A549 (cell line): ENCODE measurements at regions not wholly inside any gene's neighbourhood (a gene's known extent, or its start where the extent isn't known, plus 50 kb on each side); places are given as distances from the start of the nearest gene placed in this dataset.

ENCODE experiments used
- ATAC-seq, 2 experiments: fragments of 200-7000 bp in 1 of 2; fragments of >200 bp in 1 of 2; cut with Nextera tagmentation in 1 of 2; cut with Tn5 transposase in 1 of 2; 3 replicates each; pipeline versions ENCODE4 v1.8.0 to v1.9.1; 2018 to 2020; ENCODE audit warnings: mild to moderate bottlenecking in 1 of 2, moderate library complexity in 1 of 2
- CTCF ChIA-PET: fragments of 300-600 bp; sonication (Branson Sonifier 250); formaldehyde crosslinking; extraction: SDS; loops from one replicate; lab custom pipeline; 2021; ENCODE audit warnings: antibody characterized with exemption, inconsistent platforms; lab: Yijun Ruan, JAX
- POLR2A ChIA-PET: fragments of 350-600 bp; formaldehyde crosslinking; extraction: SDS; loops from one replicate; lab custom pipeline; 2021; ENCODE audit warnings: antibody characterized with exemption, inconsistent platforms; lab: Yijun Ruan, JAX
- DNase-seq, 2 experiments: peaks; one replicate each; pipeline versions ENCODE4 v3.0.0 to v3.0.0-alpha.2; 2011 to 2016; ENCODE audit warnings: low read depth in 1 of 2, low spot score in 1 of 2
- FAIRE-seq: peaks from 2 replicates; lab custom pipeline; 2011; peaks lifted over from hg19 to GRCh38; lab: Jason Lieb, UNC
- H3K27ac ChIP-seq, 2 experiments: fragments of >200 bp; sonication (Bioruptor Twin); formaldehyde crosslinking; 3 replicates each; pipeline ENCODE4 v1.5.1; 2016 to 2017
- H3K4me1 ChIP-seq: fragments of >200 bp; sonication (Bioruptor Twin); formaldehyde crosslinking; 3 replicates; pipeline ENCODE4 v1.6.1; 2016
- H3K4me2 ChIP-seq: fragments of >200 bp; sonication (Bioruptor Twin); formaldehyde crosslinking; 3 replicates; pipeline ENCODE4 v1.6.1; 2016
- H3K4me3 ChIP-seq: fragments of >200 bp; sonication (Bioruptor Twin); formaldehyde crosslinking; 3 replicates; pipeline ENCODE4 v1.5.1; 2016
- H3K9me3 ChIP-seq: fragments of >200 bp; sonication (Bioruptor Twin); formaldehyde crosslinking; 3 replicates; pipeline ENCODE4 v1.6.1; 2016
- BCL3 ChIP-seq: fragments of >200 bp; sonication (Bioruptor Twin); formaldehyde crosslinking; IDR thresholded peaks from 3 replicates; pipeline ENCODE4 v1.6.1; 2016
- CBX8 ChIP-seq: fragments of 200-600 bp; sonication (generic); IDR thresholded peaks from 2 replicates; pipeline ENCODE4 v1.6.1; 2016
- CEBPB ChIP-seq, 2 experiments: fragments of >200 bp in 1 of 2; sonication (Bioruptor Twin) in 1 of 2; formaldehyde crosslinking in 1 of 2; IDR thresholded peaks; 2 replicates each; pipeline ENCODE4 v1.6.1; 2012 to 2016
- CHD4 ChIP-seq: fragments of 200-600 bp; sonication (generic); IDR thresholded peaks from 2 replicates; pipeline ENCODE4 v1.6.1; 2016; ENCODE audit warnings: antibody characterized with exemption, mild to moderate bottlenecking, borderline replicate concordance
- EHMT2 ChIP-seq: fragments of 200-600 bp; sonication (generic); IDR thresholded peaks from 2 replicates; pipeline ENCODE4 v1.6.1; 2016; ENCODE audit warnings: antibody characterized with exemption, low read depth, mild to moderate bottlenecking, moderate library complexity
- FOSB ChIP-seq: fragments of 250-450 bp; sonication (Bioruptor Pico); IDR thresholded peaks from 2 replicates; pipeline ENCODE4 v1.5.0; 2020; ENCODE audit warnings: mild to moderate bottlenecking, moderate library complexity
- HDAC2 ChIP-seq: fragments of 200-600 bp; sonication (generic); IDR thresholded peaks from 2 replicates; pipeline ENCODE4 v1.6.1; 2016
- HEYL ChIP-seq: fragments of 250-450 bp; sonication (Bioruptor Pico); IDR thresholded peaks from 2 replicates; pipeline ENCODE4 v1.8.0; 2021; ENCODE audit warnings: mild to moderate bottlenecking, moderate library complexity
- HOXA7 ChIP-seq: fragments of 250-450 bp; sonication (Bioruptor Pico); IDR thresholded peaks from 2 replicates; pipeline ENCODE4 v1.5.0; 2020; ENCODE audit warnings: mild to moderate bottlenecking, moderate library complexity
- KDM1A ChIP-seq: fragments of 200-600 bp; sonication (generic); IDR thresholded peaks from 2 replicates; pipeline ENCODE4 v1.6.1; 2016; ENCODE audit warnings: low read depth, mild to moderate bottlenecking
- MAFK ChIP-seq: fragments of 450-650 bp; IDR thresholded peaks from 2 replicates; pipeline ENCODE4 v1.6.1; 2014; ENCODE audit not compliant: partially characterized antibody
- MYC ChIP-seq: IDR thresholded peaks from 2 replicates; pipeline ENCODE4 v1.6.1; 2012; ENCODE audit warnings: mild to moderate bottlenecking, inconsistent platforms, low read length, improper control_type of control experiment, borderline replicate concordance
- NFE2L2 ChIP-seq: fragments of 150-350 bp; conservative IDR thresholded peaks from 2 replicates; pipeline ENCODE4 v1.6.1; 2014; ENCODE audit warnings: low read length
- NR3C1 ChIP-seq: fragments of >200 bp; sonication (Bioruptor Twin); formaldehyde crosslinking; IDR thresholded peaks from 3 replicates; pipeline ENCODE4 v1.6.1; 2017
- PHF8 ChIP-seq: fragments of 200-600 bp; sonication (generic); IDR thresholded peaks from 2 replicates; pipeline ENCODE4 v1.6.1; 2016; ENCODE audit warnings: low read depth, mild to moderate bottlenecking, antibody characterized with exemption, moderate library complexity, borderline replicate concordance
- RARB ChIP-seq: fragments of 250-450 bp; sonication (Bioruptor Pico); IDR thresholded peaks from 2 replicates; pipeline ENCODE4 v1.8.0; 2021; ENCODE audit warnings: mild to moderate bottlenecking, moderate library complexity
- RFX5 ChIP-seq: fragments of 450-650 bp; IDR thresholded peaks from 2 replicates; pipeline ENCODE4 v1.7.1; 2014; ENCODE audit warnings: antibody characterized with exemption, mild to moderate bottlenecking, moderate library complexity
- SMC3 ChIP-seq: fragments of >200 bp; sonication (Bioruptor Twin); formaldehyde crosslinking; IDR thresholded peaks from 3 replicates; pipeline ENCODE4 v1.6.1; 2018; ENCODE audit warnings: inconsistent platforms
- SREBF2 ChIP-seq: fragments of 450-650 bp; IDR thresholded peaks from 2 replicates; pipeline ENCODE4 v1.6.1; 2014; ENCODE audit warnings: mild to moderate bottlenecking, moderate library complexity
- ZC3H11A ChIP-seq: fragments of 450-650 bp; IDR thresholded peaks from 2 replicates; pipeline ENCODE4 v1.6.1; 2014; ENCODE audit warnings: antibody characterized with exemption, mild to moderate bottlenecking
- ZFP36 ChIP-seq: fragments of 450-650 bp; IDR thresholded peaks from 2 replicates; pipeline ENCODE4 v1.6.1; 2014; ENCODE audit warnings: borderline replicate concordance; ENCODE audit not compliant: partially characterized antibody
- WGBS: methylation state at CpG from one replicate; pipeline ENCODE4 v1.1.6; 2017; ENCODE audit errors: missing lambda C conversion rate; 5-methylcytosine and 5-hydroxymethylcytosine counted together
- TF ChIP-seq, protein P1 (sequence below): IDR thresholded peaks from 2 replicates; pipeline ENCODE4 v1.6.1; 2012
- TF ChIP-seq, protein P2 (sequence below): fragments of >200 bp; sonication (Bioruptor Twin); formaldehyde crosslinking; IDR thresholded peaks from 2 replicates; pipeline ENCODE4 v1.6.1; 2016
- TF ChIP-seq, protein P3 (sequence below): fragments of 250-450 bp; sonication (Bioruptor Pico); IDR thresholded peaks from 2 replicates; pipeline ENCODE4 v1.5.0; 2020; ENCODE audit warnings: low read depth, mild to moderate bottlenecking, moderate library complexity
- TF ChIP-seq, protein P4 (sequence below): fragments of 450-650 bp; IDR thresholded peaks from 2 replicates; pipeline ENCODE4 v1.6.1; 2014; ENCODE audit warnings: antibody characterized with exemption
- TF ChIP-seq, protein P5 (sequence below): fragments of 150-350 bp; IDR thresholded peaks from 2 replicates; pipeline ENCODE4 v1.6.1; 2014; ENCODE audit warnings: low read depth, mild to moderate bottlenecking, low read length

DNA sequence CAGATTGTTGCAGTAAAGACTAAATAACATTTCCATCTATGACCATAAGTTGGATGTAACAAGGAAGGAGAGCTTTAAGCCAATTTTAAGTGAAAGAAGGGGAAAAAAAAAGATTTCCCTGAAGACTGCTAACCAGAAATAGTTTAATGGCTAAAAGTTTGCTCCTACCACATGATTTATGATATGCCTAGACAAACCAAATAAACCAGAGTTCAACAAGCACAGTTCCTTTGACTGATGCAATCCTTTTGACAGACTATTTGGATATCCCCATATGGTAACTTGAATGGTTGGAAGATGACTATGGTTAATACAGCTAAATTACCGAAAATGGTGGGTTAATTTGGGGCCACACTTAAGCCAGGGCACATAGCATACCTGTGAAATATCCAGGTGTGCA is 338.5 kb downstream of the CETN3 start:
- FAIRE-seq (no peak), ATAC-seq (no peak)

GRCh38 chr5:90066920-90067319 is 342.6 kb downstream of the CETN3 start:
- CTCF ChIA-PET, result no interaction called here

More for the DNA sequence above, 338.5 kb downstream of the CETN3 start:
- ChIA-PET CTCF (no interaction called here), POLR2A (no interaction called here)
- Histone ChIP-seq H3K27ac (no peak overlapping the region), H3K9me3 (no peaks in the 10 kb centered on the region), H3K4me2 (no peak overlapping the region), H3K4me3 (no peak overlapping the region), H3K4me1 (no peaks in the 10 kb centered on the region)
- DNase-seq, result no peak
- WGBS, result 0% methylated on average over 1 of the region's 1 CpG
- TF ChIP-seq MYC (no peak), HDAC2 (no peak), CHD4 (no peak), KDM1A (no peak), MAFK (no peak), NR3C1 (no peak), NFE2L2 (no peak), EHMT2 (no peak), RARB (no peak), PHF8 (no peak), HOXA7 (CRISPR knock-in tag) (no peak)
- TF ChIP-seq, protein P1, sequence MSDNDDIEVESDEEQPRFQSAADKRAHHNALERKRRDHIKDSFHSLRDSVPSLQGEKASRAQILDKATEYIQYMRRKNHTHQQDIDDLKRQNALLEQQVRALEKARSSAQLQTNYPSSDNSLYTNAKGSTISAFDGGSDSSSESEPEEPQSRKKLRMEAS, result no peak
- TF ChIP-seq, protein P2, sequence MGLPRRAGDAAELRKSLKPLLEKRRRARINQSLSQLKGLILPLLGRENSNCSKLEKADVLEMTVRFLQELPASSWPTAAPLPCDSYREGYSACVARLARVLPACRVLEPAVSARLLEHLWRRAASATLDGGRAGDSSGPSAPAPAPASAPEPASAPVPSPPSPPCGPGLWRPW, result no peak
- TF ChIP-seq, protein P3, sequence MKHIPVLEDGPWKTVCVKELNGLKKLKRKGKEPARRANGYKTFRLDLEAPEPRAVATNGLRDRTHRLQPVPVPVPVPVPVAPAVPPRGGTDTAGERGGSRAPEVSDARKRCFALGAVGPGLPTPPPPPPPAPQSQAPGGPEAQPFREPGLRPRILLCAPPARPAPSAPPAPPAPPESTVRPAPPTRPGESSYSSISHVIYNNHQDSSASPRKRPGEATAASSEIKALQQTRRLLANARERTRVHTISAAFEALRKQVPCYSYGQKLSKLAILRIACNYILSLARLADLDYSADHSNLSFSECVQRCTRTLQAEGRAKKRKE (CRISPR knock-in tag), result no peak

More at GRCh38 chr5:90066920-90067319, 342.6 kb downstream of the CETN3 start:
- Histone ChIP-seq H3K4me2 (no peak overlapping the region), H3K9me3 (no peaks in the 10 kb centered on the region), H3K4me1 (no peaks in the 10 kb centered on the region), H3K4me3 (no peak overlapping the region), H3K27ac (no peak overlapping the region)
- TF ChIP-seq ZFP36 (no peak), NFE2L2 (no peak), HEYL (CRISPR knock-in tag) (no peak), FOSB (CRISPR knock-in tag) (no peak), PHF8 (no peak), SMC3 (no peak), CEBPB (IDR thresholded peaks at IDR 0.05) (no peak), EHMT2 (no peak), RFX5 (no peak), SREBF2 (no peak), CHD4 (no peak), ZC3H11A (no peak), BCL3 (no peak), CBX8 (no peak)
- TF ChIP-seq, protein P4, sequence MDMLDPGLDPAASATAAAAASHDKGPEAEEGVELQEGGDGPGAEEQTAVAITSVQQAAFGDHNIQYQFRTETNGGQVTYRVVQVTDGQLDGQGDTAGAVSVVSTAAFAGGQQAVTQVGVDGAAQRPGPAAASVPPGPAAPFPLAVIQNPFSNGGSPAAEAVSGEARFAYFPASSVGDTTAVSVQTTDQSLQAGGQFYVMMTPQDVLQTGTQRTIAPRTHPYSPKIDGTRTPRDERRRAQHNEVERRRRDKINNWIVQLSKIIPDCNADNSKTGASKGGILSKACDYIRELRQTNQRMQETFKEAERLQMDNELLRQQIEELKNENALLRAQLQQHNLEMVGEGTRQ, result no peak
- TF ChIP-seq, protein P5, sequence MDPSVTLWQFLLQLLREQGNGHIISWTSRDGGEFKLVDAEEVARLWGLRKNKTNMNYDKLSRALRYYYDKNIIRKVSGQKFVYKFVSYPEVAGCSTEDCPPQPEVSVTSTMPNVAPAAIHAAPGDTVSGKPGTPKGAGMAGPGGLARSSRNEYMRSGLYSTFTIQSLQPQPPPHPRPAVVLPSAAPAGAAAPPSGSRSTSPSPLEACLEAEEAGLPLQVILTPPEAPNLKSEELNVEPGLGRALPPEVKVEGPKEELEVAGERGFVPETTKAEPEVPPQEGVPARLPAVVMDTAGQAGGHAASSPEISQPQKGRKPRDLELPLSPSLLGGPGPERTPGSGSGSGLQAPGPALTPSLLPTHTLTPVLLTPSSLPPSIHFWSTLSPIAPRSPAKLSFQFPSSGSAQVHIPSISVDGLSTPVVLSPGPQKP, result no peak
- FAIRE-seq, result no peak
- DNase-seq, result no peak
- no peak for ATAC-seq
- 17% methylated on average over 2 of the region's 2 CpGs for WGBS
- POLR2A ChIA-PET, result no interaction called here
